ENCODE measurements at regions not wholly inside any gene's neighbourhood (a gene's known extent, or its start where the extent isn't known, plus 50 kb on each side); places are given as distances from the start of the nearest gene placed in this dataset.

DNA sequence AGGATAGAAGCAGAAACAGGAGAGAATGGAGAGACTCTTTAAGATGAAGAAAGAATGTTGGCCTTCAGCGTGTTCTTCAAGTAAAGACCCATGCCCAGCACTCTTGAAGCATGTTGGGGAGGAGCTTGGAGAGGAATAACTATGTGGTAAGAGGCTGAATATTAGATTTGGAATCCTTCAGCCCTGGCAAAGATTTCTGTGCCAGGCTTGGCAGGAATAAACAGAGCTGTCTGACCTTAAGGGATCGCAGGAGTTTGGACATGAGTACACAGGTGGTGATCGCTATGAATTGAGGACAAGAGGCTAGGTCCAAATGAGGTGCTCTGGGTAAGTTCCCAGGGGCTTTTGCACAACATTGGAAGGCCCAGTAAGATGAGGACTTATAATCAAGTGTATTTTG lies 132.6 kb upstream of the TBL1XR1 start:
- TF ChIP-seq EZH2 (IDR thresholded peaks at IDR 0.05) (no peak), FOXP2 (optimal IDR thresholded peaks at IDR 0.05; ENCODE audit: control extremely low read depth, extremely low read length, insufficient read depth) (no peak), POLR2AphosphoS5 (IDR thresholded peaks at IDR 0.05; ENCODE audit: borderline replicate concordance, low read depth, low read length) (no peak)
- Histone ChIP-seq H3K9me3 (ENCODE audit: low read depth, low read length) (no peaks in the 10 kb centered on the region), H3K36me3 (ENCODE audit: insufficient read depth, low read length) (no peaks in the 10 kb centered on the region), H3K4me3 (no peak overlapping the region), H3K27ac (no peak overlapping the region), H3K9ac (ENCODE audit: insufficient read length) (no peak overlapping the region)
- no peak for DNase-seq (ENCODE audit: low read depth, low spot score)

DNA sequence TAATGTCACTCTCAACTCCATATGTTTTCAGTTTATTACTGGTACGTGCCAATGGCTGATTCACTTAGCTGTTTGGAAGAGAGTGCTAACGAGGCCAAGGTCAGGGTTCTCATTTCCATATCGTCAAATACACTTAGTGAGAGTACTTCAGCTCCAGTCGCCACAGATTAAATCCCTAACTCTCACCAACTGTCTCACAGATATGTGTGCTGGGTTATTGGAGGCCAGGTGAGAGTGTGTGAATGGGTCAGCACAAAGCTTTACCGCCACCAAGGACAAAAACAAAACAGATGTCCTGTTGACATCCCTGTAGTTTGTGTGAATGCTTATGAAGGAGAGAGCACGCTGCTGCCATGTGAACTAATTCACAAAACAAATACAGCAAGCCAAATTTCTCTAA lies 133.5 kb upstream of the TBL1XR1 start:
- TF ChIP-seq FOXP2 (optimal IDR thresholded peaks at IDR 0.05; ENCODE audit: control extremely low read depth, extremely low read length, insufficient read depth) = no peak
- no peak for TF ChIP-seq EZH2 (IDR thresholded peaks at IDR 0.05)
- no peak for TF ChIP-seq POLR2AphosphoS5 (IDR thresholded peaks at IDR 0.05; ENCODE audit: borderline replicate concordance, low read depth, low read length)
- Histone ChIP-seq H3K36me3 (ENCODE audit: insufficient read depth, low read length) (no peaks in the 10 kb centered on the region), H3K9me3 (ENCODE audit: low read depth, low read length) (no peaks in the 10 kb centered on the region), H3K9ac (ENCODE audit: insufficient read length) (no peak overlapping the region), H3K4me3 (no peak overlapping the region), H3K27ac (no peak overlapping the region)
- DNase-seq (ENCODE audit: low read depth, low spot score) = no peak

DNA sequence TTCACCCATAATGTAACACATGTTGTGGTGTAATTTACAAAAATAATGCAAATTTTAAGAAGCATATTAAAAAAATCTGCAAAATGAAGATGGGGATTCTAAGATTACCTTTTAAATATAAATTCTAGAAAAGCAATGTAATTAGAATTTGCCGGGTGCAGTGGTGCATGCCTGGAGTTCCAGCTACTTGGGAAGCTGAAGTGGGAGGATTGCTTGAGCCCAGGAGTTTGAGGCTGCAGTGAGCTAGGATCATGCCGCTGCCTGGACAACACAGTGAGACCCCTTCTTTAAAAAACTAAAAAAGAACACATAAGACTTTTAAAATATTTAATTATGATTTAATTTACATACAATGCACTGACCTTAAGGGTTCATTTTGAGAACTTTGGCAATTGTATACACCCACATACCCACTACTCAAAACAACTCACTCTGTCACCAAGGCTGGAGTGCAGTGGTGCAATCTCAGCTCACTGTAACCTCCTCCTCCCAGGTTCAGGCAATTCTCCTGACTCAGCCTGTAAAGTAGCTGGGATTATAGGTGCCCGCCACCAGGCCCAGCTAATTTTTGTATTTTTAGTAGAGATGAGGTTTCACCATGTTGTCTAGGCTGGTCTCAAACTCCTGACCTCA lies 134.0 kb upstream of the TBL1XR1 start:
- TF ChIP-seq FOXP2 (optimal IDR thresholded peaks at IDR 0.05; ENCODE audit: control extremely low read depth, extremely low read length, insufficient read depth) (no peak), EZH2 (IDR thresholded peaks at IDR 0.05) (no peak), POLR2AphosphoS5 (IDR thresholded peaks at IDR 0.05; ENCODE audit: borderline replicate concordance, low read depth, low read length) (no peak)
- no peak for DNase-seq (ENCODE audit: low read depth, low spot score)
- H3K9ac ChIP-seq (ENCODE audit: insufficient read length) = no peak overlapping the region
- H3K9me3 ChIP-seq (ENCODE audit: low read depth, low read length) = no peaks in the 10 kb centered on the region
- H3K36me3 ChIP-seq (ENCODE audit: insufficient read depth, low read length) = no peaks in the 10 kb centered on the region
- no peak overlapping the region for H3K4me3 ChIP-seq
- no peak overlapping the region for H3K27ac ChIP-seq

DNA sequence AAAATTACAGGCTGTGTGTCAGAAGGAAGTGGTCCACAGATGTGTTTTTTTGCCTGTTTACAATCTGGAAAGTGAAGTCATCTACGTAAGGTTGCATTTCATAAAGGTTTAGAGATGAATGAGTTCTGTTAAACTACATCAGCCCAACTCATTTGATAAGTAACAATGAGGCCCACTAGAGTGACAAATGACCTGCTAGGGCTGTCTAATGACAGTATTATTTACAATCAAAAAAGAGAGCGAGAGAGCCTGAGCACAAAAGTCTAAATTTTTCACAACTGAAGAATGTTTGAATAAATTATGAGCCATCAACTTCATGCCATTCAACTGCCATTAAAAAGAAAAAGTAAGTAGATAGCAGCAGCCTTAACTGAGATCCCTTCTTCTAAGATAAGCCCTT lies 135.7 kb upstream of the TBL1XR1 start:
- Histone ChIP-seq H3K9ac (ENCODE audit: insufficient read length) (no peak overlapping the region), H3K4me3 (no peak overlapping the region)

DNA sequence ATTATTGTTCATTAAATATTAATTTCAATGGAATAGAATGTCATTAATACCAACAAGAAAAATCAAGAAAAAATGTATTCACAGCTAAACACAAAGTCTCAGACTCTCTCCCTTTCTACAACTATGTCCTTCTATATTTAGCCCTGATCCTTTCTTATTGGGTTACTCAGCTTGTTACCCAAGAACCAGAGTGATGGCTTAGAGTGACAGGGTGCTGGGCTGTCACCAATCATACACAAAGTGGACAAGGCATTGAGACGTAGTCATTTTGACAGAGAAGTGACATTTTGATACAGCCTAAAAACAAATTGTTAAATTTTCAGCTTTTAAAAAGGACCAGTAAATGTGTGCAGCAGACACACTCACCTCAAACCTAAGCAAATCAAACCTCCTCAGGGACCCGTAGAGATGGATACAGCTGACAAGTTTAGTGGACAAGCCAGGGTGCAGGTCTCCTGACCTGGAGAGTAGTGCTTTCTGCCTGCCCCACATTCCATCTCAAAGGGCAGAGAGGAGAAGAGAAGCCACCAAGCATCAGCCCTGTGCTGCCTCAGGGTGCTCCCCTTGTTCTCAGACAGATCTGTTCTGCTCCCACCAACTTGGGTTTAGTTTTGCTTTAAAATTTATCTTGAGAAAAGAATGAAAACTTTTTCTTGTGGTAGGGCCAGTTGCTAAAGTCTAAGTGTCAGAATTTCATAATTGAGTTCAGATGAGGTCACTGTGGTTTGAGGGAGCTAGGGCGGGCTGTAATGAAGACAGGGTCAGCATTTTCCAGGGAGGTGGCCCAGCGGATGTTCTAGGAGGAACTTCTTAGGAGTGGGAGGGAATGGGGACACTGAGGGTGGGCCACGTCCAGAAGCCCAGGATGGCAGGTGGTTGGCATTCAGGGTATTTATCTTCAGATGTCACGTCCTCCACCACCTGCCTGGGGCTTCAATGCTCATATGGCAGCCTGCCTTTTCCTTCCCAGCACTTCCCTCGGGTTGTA lies 136.5 kb upstream of the TBL1XR1 start:
- Histone ChIP-seq H3K9ac (ENCODE audit: insufficient read length) (no peak overlapping the region), H3K36me3 (ENCODE audit: insufficient read depth, low read length) (no peaks in the 10 kb centered on the region), H3K9me3 (ENCODE audit: low read depth, low read length) (no peaks in the 10 kb centered on the region), H3K4me3 (no peak overlapping the region), H3K27ac (no peak overlapping the region)
- DNase-seq (ENCODE audit: low read depth, low spot score) = no peak
- TF ChIP-seq POLR2AphosphoS5 (IDR thresholded peaks at IDR 0.05; ENCODE audit: borderline replicate concordance, low read depth, low read length) (no peak), EZH2 (IDR thresholded peaks at IDR 0.05) (no peak), FOXP2 (optimal IDR thresholded peaks at IDR 0.05; ENCODE audit: control extremely low read depth, extremely low read length, insufficient read depth) (no peak)

More for the DNA sequence above, 135.7 kb upstream of the TBL1XR1 start:
- DNase-seq (ENCODE audit: low read depth, low spot score) = no peak
- Histone ChIP-seq H3K27ac (no peak overlapping the region; the same call in 1 of the 2 replicates), H3K36me3 (ENCODE audit: insufficient read depth, low read length) (no peaks in the 10 kb centered on the region), H3K9me3 (ENCODE audit: low read depth, low read length) (no peaks in the 10 kb centered on the region)
- no peak for TF ChIP-seq EZH2 (IDR thresholded peaks at IDR 0.05)
- no peak for TF ChIP-seq FOXP2 (optimal IDR thresholded peaks at IDR 0.05; ENCODE audit: control extremely low read depth, extremely low read length, insufficient read depth)
- TF ChIP-seq POLR2AphosphoS5 (IDR thresholded peaks at IDR 0.05; ENCODE audit: borderline replicate concordance, low read depth, low read length) = no peak

DNA sequence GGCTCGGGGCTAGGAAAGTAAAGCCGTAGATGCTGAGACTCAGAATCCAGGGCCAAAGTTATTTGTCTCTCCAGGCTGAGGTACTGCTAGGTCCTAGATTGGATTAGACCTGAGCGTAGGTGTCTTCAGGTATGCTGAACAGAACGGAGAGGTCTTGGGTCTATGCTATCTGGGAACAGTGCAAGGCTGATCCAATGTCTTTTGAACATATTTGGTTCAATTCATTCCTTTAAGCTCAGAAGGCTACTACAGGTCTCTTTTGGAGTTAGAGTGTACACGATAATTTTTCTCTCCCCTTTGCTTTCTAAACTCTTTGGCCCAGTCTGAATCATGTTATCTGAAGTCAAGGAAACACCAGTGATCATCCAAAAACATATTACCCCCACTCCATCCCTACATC lies 137.5 kb upstream of the TBL1XR1 start:
- DNase-seq (ENCODE audit: low read depth, low spot score) = no peak
- no peaks in the 10 kb centered on the region for H3K9me3 ChIP-seq (ENCODE audit: low read depth, low read length)
- no peaks in the 10 kb centered on the region for H3K36me3 ChIP-seq (ENCODE audit: insufficient read depth, low read length)
- H3K9ac ChIP-seq (ENCODE audit: insufficient read length) = no peak overlapping the region
- no peak overlapping the region for H3K27ac ChIP-seq
- H3K4me3 ChIP-seq = no peak overlapping the region
- TF ChIP-seq FOXP2 (optimal IDR thresholded peaks at IDR 0.05; ENCODE audit: control extremely low read depth, extremely low read length, insufficient read depth) (no peak), POLR2AphosphoS5 (IDR thresholded peaks at IDR 0.05; ENCODE audit: borderline replicate concordance, low read depth, low read length) (no peak), EZH2 (IDR thresholded peaks at IDR 0.05) (no peak)

DNA sequence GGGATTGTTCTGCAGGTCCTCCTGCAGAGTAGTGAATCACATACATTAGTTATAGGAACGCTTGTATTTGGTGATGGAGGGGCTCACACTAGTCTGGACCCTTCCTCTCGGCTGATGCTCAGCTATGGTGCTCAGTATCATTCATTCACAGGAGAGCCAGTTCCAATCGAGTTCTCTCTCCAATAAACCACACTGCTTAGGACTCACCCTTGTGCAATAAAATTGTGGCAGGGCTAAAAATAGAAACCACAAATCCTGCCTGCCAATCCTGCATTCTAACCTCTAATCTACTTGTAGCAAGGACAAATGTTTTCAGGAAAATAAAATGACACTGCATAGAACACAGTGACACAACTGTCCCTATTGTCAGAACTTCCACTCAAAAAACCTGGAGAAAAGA lies 138.4 kb upstream of the TBL1XR1 start:
- no peaks in the 10 kb centered on the region for H3K9me3 ChIP-seq (ENCODE audit: low read depth, low read length)
- no peak for DNase-seq (ENCODE audit: low read depth, low spot score)
- H3K27ac ChIP-seq = no peak overlapping the region
- TF ChIP-seq FOXP2 (optimal IDR thresholded peaks at IDR 0.05; ENCODE audit: control extremely low read depth, extremely low read length, insufficient read depth) (no peak), POLR2AphosphoS5 (IDR thresholded peaks at IDR 0.05; ENCODE audit: borderline replicate concordance, low read depth, low read length) (no peak), EZH2 (IDR thresholded peaks at IDR 0.05) (no peak)
- no peaks in the 10 kb centered on the region for H3K36me3 ChIP-seq (ENCODE audit: insufficient read depth, low read length)
- no peak overlapping the region for H3K4me3 ChIP-seq
- H3K9ac ChIP-seq (ENCODE audit: insufficient read length) = no peak overlapping the region

DNA sequence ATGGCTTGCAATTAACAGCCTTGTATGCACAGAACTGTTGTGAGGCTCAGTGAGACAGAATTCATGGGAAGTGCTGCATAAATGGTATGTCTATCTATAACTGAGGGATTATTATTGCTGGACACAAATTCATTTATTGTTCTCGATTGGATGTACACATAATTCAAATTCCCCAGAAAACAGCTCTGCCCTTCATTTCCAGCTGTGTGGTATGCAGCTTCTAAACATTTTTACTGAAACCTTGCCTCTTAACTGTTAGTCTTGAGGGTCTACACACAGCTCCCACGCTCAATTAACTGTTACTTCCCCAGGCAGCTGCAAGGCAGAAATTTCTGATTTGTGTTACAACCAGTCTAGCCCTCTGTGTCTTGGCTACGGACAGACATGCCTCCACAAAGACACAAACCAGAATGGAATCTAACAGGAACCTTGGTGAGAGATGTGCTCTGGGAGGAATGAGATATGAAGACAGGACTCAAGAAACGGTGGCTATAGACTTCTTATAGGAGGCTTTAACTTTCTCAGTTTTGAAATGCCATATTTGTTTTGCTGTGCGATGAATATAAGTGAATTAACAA lies 139.7 kb upstream of the TBL1XR1 start:
- H3K27ac ChIP-seq = peak overlapping the region; percentile 78
- H3K9ac ChIP-seq (ENCODE audit: insufficient read length) = no peak overlapping the region
- no peak overlapping the region for H3K4me3 ChIP-seq
- H3K36me3 ChIP-seq (ENCODE audit: insufficient read depth, low read length) = no peaks in the 10 kb centered on the region
- no peak for TF ChIP-seq EZH2 (IDR thresholded peaks at IDR 0.05)
- TF ChIP-seq POLR2AphosphoS5 (IDR thresholded peaks at IDR 0.05; ENCODE audit: borderline replicate concordance, low read depth, low read length) = no peak
- TF ChIP-seq FOXP2 (optimal IDR thresholded peaks at IDR 0.05; ENCODE audit: control extremely low read depth, extremely low read length, insufficient read depth) = no peak
- no peaks in the 10 kb centered on the region for H3K9me3 ChIP-seq (ENCODE audit: low read depth, low read length)
- DNase-seq (ENCODE audit: low read depth, low spot score) = no peak

Measured in SK-N-MC (cell line).